Naive thymus-derived CD8-positive, alpha-beta T cell (primary cell): ENCODE measurements at regions not wholly inside any gene's neighbourhood (a gene's known extent, or its start where the extent isn't known, plus 50 kb on each side); places are given as distances from the start of the nearest gene placed in this dataset.

Experiments
- ATAC-seq, 2 donors: fragments of 150-1000 bp; cut with Tn5 transposase in 1 of 2; sonication (Bioruptor Pico), chemical (Tn5 transposase) in 1 of 2; 1 replicate in 1 of 2; 2 replicates in 1 of 2; pipeline ENCODE4 v1.10.0; 2021; ENCODE audit warnings: mild to moderate bottlenecking in 2 of 2, moderate library complexity in 2 of 2
- POLR2A ChIA-PET: fragments of 350-600 bp; sonication (Branson Sonifier 250); formaldehyde crosslinking; loops from one replicate; lab custom pipeline; 2021; ENCODE audit warnings: antibody characterized with exemption; lab: Charles Lee
- DNase-seq, 10 donors: peaks; one replicate each; pipeline versions ENCODE4 v3.0.0 to v3.0.0-alpha.2; 2020 to 2022
- H3K27ac Mint-ChIP-seq, 10 donors: one replicate each; pipeline ENCODE4 v1.8.0; 2020 to 2022; ENCODE audit warnings: mild to moderate bottlenecking in 10 of 10, mixed read lengths in 10 of 10, moderate library complexity in 4 of 10, inconsistent platforms in 1 of 10
- H3K27me3 Mint-ChIP-seq, 5 donors: one replicate each; pipeline ENCODE4 v1.8.0; 2021 to 2022; ENCODE audit warnings: mixed read lengths in 5 of 5
- H3K36me3 Mint-ChIP-seq, 3 donors: one replicate each; pipeline ENCODE4 v1.8.0; 2020 to 2022; ENCODE audit warnings: mixed read lengths in 3 of 3, mild to moderate bottlenecking in 2 of 3, inconsistent platforms in 1 of 3
- H3K4me1 Mint-ChIP-seq, 4 donors: one replicate each; pipeline ENCODE4 v1.8.0; 2021 to 2022; ENCODE audit warnings: mixed read lengths in 4 of 4
- H3K4me3 Mint-ChIP-seq, 10 donors: one replicate each; pipeline ENCODE4 v1.8.0; 2020 to 2022; ENCODE audit warnings: mild to moderate bottlenecking in 10 of 10, mixed read lengths in 10 of 10, moderate library complexity in 6 of 10, inconsistent platforms in 1 of 10
- H3K9me3 Mint-ChIP-seq, 9 donors: one replicate each; pipeline ENCODE4 v1.8.0; 2020 to 2022; ENCODE audit warnings: mixed read lengths in 9 of 9, mild to moderate bottlenecking in 3 of 9, inconsistent platforms in 1 of 9, moderate library complexity in 1 of 9

GRCh38 chr12:5134861-5135525, 91.3 kb downstream of the KCNA5 start:
- no peak overlapping the region for H3K4me3 Mint-ChIP-seq
- H3K9me3 Mint-ChIP-seq: peaks cover 0 to 3% (median 0%) of the 10 kb centered on the region in 9 donors
- H3K27me3 Mint-ChIP-seq: peaks cover 14 to 52% (median 24%) of the 10 kb centered on the region in 5 donors
- DNase-seq: no peak
- no peak for ATAC-seq
- POLR2A ChIA-PET: no interaction called here
- H3K27ac Mint-ChIP-seq: peak overlapping the region in 1 of 10 donors; percentile 41
- no peaks in the 10 kb centered on the region for H3K36me3 Mint-ChIP-seq
- H3K4me1 Mint-ChIP-seq: no peaks in the 10 kb centered on the region

DNA sequence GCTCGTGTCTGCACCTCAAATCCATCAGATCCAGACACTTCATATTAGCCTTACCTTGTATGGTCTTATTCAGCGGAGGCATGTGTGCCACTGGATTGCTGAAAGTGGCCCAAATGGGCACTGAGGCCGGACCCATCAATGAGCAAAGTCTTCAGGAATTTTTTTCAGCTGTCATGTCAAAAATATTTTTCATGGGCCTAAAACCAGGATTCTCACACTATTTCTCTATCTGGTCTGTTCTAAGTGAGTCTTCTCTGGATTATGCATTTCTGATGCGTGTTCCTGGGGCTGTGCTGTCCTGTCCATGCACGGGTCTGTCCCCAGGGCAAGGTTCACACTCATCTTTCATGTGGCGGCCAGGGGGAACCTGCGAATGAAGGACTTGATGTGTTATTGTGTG, 94.6 kb downstream of the KCNA5 start:
- ATAC-seq (no peak), DNase-seq (no peak)
- Mint-ChIP-seq H3K27ac (no peak overlapping the region), H3K4me3 (no peak overlapping the region), H3K36me3 (no peaks in the 10 kb centered on the region), H3K9me3 (peaks cover 0 to 4% (median 0%) of the 10 kb centered on the region in 9 donors), H3K4me1 (no peaks in the 10 kb centered on the region), H3K27me3 (peaks cover 5 to 48% (median 37%) of the 10 kb centered on the region in 5 donors)
- POLR2A ChIA-PET: no interaction called here

GRCh38 chr12:5138845-5139244, 95.2 kb downstream of the KCNA5 start:
- peaks cover 2 to 42% (median 34%) of the 10 kb centered on the region in 5 donors for H3K27me3 Mint-ChIP-seq
- POLR2A ChIA-PET: no interaction called here
- no peaks in the 10 kb centered on the region for H3K4me1 Mint-ChIP-seq
- ATAC-seq (no peak), DNase-seq (no peak)
- no peak overlapping the region for H3K4me3 Mint-ChIP-seq
- peaks cover 0 to 4% (median 2%) of the 10 kb centered on the region in 9 donors for H3K9me3 Mint-ChIP-seq
- H3K36me3 Mint-ChIP-seq: no peaks in the 10 kb centered on the region
- H3K27ac Mint-ChIP-seq: no peak overlapping the region

DNA sequence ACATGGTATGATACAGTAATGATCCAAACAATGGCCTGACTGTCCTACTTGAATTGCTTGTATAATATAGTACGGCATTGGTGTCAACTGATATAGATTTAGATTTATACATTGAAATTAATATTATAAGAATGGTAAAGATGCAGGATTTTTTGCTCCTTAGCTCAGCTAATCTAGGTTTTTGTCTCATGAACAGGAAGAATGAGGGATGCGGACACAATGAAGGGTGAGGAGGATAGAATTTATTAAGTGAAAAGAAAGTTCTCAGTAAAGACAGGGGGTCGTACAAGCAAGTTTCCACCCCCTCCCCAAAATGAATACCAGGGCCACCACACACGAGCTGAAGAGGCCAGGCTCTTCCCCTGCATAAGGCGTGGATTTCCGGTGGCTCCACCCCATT, 96.1 kb downstream of the KCNA5 start:
- Mint-ChIP-seq H3K27ac (no peak overlapping the region), H3K27me3 (peaks cover 2 to 33% (median 31%) of the 10 kb centered on the region in 5 donors), H3K4me1 (no peaks in the 10 kb centered on the region), H3K4me3 (no peak overlapping the region), H3K36me3 (no peaks in the 10 kb centered on the region), H3K9me3 (peaks cover 0 to 4% (median 2%) of the 10 kb centered on the region in 9 donors)
- ATAC-seq (no peak), DNase-seq (no peak)
- POLR2A ChIA-PET: no interaction called here

DNA sequence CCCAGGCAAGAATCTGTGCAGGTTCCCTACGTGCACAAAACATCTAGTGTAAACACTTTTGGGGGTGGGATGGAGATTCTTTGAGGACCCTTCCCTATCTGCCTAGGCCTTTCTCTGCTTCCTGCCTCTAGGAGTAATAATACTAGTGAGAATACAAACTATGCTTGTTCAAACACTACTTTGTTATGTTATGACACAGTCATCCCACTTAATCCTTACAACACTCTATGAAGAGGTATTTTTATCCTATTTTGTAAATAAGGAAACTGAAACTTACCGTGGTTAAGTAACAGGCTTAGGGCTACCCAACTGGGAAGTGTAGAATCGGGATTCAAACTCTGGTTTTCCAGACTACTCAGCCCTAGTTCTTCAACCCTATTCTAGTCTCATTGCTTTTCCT, 96.5 kb downstream of the KCNA5 start:
- ATAC-seq: no peak
- H3K4me3 Mint-ChIP-seq: no peak overlapping the region
- peaks cover 0 to 4% (median 2%) of the 10 kb centered on the region in 9 donors for H3K9me3 Mint-ChIP-seq
- POLR2A ChIA-PET: no interaction called here
- H3K27ac Mint-ChIP-seq: no peak overlapping the region
- no peak for DNase-seq
- H3K36me3 Mint-ChIP-seq: no peaks in the 10 kb centered on the region
- H3K27me3 Mint-ChIP-seq: peaks cover 2 to 30% (median 29%) of the 10 kb centered on the region in 5 donors
- no peaks in the 10 kb centered on the region for H3K4me1 Mint-ChIP-seq

DNA sequence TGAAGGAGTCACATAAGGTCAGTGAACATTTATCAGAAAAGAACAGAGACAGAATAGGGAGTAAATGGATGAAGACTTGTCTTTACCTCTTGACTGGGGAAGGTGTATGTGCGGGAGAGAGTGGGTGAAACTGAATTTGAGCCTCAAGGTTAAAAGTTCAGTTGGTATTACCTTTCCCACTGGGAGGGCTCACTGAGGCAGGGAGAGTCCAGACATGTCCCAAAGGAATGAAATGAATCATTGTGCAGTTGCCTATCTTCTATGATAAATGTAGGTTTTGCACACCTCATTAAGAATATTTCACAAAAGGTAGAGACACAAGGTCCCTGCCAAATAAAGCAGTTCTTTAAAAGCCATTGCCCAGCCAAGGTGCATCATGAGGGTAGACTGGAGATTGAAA, 105.2 kb downstream of the KCNA5 start:
- Mint-ChIP-seq H3K36me3 (no peaks in the 10 kb centered on the region), H3K9me3 (peaks cover 0 to 2% (median 0%) of the 10 kb centered on the region in 9 donors), H3K27ac (no peak overlapping the region), H3K27me3 (peaks cover 12 to 55% (median 24%) of the 10 kb centered on the region in 5 donors), H3K4me3 (no peak overlapping the region), H3K4me1 (no peaks in the 10 kb centered on the region)
- POLR2A ChIA-PET: no interaction called here
- ATAC-seq (no peak), DNase-seq (no peak)

- no peaks in the 10 kb centered on the region for H3K36me3 Mint-ChIP-seq
- POLR2A ChIA-PET: no interaction called here
- DNase-seq: no peak
- ATAC-seq: no peak
- H3K27ac Mint-ChIP-seq: peak overlapping the region in 1 of 10 donors; percentile 15
- no peak overlapping the region for H3K4me3 Mint-ChIP-seq
- H3K4me1 Mint-ChIP-seq: no peaks in the 10 kb centered on the region
- H3K27me3 Mint-ChIP-seq: peaks cover 15 to 42% (median 31%) of the 10 kb centered on the region in 5 donors
- H3K9me3 Mint-ChIP-seq: peaks cover 0 to 2% (median 0%) of the 10 kb centered on the region in 9 donors
Observed at GRCh38 chr12:5154091-5154490, 110.4 kb downstream of the KCNA5 start.

DNA sequence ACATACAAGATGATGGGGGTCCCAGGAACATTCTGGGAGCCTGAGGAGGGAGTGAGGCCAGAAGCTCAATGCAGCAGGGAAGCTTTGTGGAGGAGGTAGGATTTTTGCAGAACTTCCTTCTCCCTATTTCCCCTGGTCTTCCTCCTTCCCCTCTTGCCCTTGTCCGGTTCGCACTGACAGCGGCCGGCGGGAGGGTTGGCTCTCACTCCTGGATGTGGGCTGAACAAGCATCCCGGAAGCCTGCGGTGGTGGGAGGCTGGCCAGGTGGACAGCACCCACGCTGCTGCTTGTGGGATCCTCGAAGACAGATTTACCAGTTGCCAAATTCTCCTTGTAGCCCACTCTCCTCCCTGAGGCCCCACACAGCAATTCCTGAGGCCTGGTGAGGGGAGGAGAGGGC, 112.2 kb downstream of the KCNA5 start:
- H3K9me3 Mint-ChIP-seq: peaks cover 0 to 2% (median 0%) of the 10 kb centered on the region in 9 donors
- ATAC-seq (no peak), DNase-seq (no peak)
- H3K4me1 Mint-ChIP-seq: no peaks in the 10 kb centered on the region
- POLR2A ChIA-PET: no interaction called here
- H3K36me3 Mint-ChIP-seq: no peaks in the 10 kb centered on the region
- H3K4me3 Mint-ChIP-seq: no peak overlapping the region
- H3K27me3 Mint-ChIP-seq: peaks cover 12 to 35% (median 32%) of the 10 kb centered on the region in 5 donors
- H3K27ac Mint-ChIP-seq: no peak overlapping the region

DNA sequence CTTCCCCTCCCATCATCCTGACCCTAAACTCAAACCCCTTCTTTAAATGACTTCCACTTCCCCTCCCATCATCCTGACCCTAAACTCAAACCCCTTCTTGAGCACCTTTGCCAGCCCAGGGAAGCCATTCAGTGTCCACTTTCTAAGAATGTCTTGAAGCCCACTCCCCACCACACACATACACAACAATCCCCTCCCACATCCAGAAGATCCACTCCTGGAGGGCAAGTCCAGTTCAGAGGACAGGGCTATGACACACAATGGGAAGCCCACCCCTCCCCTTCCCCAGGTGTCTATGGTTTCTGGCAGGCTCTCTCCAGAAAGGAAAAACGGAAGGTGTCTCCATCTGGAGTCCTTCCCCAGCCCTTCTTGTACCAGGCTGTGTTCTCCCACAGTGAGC, 117.1 kb downstream of the KCNA5 start:
- no peak for ATAC-seq
- H3K9me3 Mint-ChIP-seq: no peaks in the 10 kb centered on the region
- no peaks in the 10 kb centered on the region for H3K4me1 Mint-ChIP-seq
- POLR2A ChIA-PET: no interaction called here
- H3K4me3 Mint-ChIP-seq: no peak overlapping the region
- DNase-seq: no peak
- no peaks in the 10 kb centered on the region for H3K36me3 Mint-ChIP-seq
- H3K27me3 Mint-ChIP-seq: peaks cover 5 to 21% (median 19%) of the 10 kb centered on the region in 5 donors
- peak overlapping the region in 2 of 10 donors; percentile 18 to 57 for H3K27ac Mint-ChIP-seq

DNA sequence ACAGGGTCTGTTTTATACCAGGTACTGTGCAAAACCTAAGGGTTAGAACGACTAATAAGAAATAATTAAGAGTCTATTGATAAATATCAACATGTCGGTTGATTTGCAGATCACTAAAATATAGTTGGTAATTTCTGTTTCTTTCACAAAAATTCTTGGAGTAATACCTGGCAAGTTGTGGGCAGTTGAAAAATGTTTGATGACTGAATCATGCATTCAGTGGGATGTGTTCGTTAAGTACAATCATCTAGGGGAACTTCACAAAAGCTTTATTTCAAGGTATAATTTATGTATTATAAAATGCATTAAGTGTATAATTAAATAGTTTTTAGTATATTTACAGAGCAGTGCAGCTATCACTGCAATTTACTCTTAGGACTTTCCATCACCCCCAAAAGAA, 120.0 kb downstream of the KCNA5 start:
- Mint-ChIP-seq H3K9me3 (no peaks in the 10 kb centered on the region), H3K27ac (no peak overlapping the region)
- POLR2A ChIA-PET: no interaction called here

GRCh38 chr12:5165296-5165970, 121.8 kb downstream of the KCNA5 start:
- ATAC-seq (no peak), DNase-seq (no peak)
- Mint-ChIP-seq H3K4me1 (no peaks in the 10 kb centered on the region), H3K9me3 (no peaks in the 10 kb centered on the region), H3K27ac (no peak overlapping the region), H3K4me3 (no peak overlapping the region), H3K27me3 (peaks cover 5 to 25% (median 23%) of the 10 kb centered on the region in 5 donors), H3K36me3 (no peaks in the 10 kb centered on the region)
- POLR2A ChIA-PET: no interaction called here

More for the DNA sequence above, 120.0 kb downstream of the KCNA5 start:
- ATAC-seq: no peak
- H3K4me3 Mint-ChIP-seq: no peak overlapping the region
- DNase-seq: no peak
- no peaks in the 10 kb centered on the region for H3K36me3 Mint-ChIP-seq
- no peaks in the 10 kb centered on the region for H3K4me1 Mint-ChIP-seq
- peaks cover 5 to 21% (median 18%) of the 10 kb centered on the region in 5 donors for H3K27me3 Mint-ChIP-seq

- H3K27ac Mint-ChIP-seq: no peak overlapping the region
- H3K4me3 Mint-ChIP-seq: no peak overlapping the region
- POLR2A ChIA-PET: no interaction called here
- peaks cover 4 to 22% (median 15%) of the 10 kb centered on the region in 5 donors for H3K27me3 Mint-ChIP-seq
- DNase-seq (no peak), ATAC-seq (no peak)
- H3K9me3 Mint-ChIP-seq: no peaks in the 10 kb centered on the region
- no peaks in the 10 kb centered on the region for H3K4me1 Mint-ChIP-seq
- no peaks in the 10 kb centered on the region for H3K36me3 Mint-ChIP-seq
Observed at GRCh38 chr12:5166976-5167375, 123.3 kb downstream of the KCNA5 start.

DNA sequence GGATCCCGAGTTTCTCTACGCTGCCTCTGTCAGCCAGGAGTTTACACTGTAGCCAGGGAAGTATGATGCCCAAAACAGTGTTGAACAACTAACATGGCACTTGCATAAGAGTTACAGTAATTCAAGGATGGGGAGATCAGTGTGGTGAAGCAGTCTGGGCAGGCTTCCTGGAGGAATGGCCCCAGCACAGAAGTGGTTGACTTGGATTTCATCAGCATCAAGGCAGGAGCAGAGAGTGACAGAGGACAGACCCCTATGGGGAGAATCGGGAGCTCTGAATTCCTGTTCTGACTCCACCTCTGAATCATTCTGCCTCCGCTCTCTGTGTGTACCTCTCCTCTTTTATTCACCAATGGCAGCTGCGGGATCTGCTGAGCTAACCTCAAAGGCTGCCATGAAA, 124.5 kb downstream of the KCNA5 start:
- ATAC-seq: no peak
- no peaks in the 10 kb centered on the region for H3K4me1 Mint-ChIP-seq

More for the DNA sequence above, 124.5 kb downstream of the KCNA5 start:
- Mint-ChIP-seq H3K27me3 (peaks cover 4 to 22% (median 17%) of the 10 kb centered on the region in 5 donors), H3K9me3 (no peaks in the 10 kb centered on the region), H3K27ac (no peak overlapping the region), H3K36me3 (no peaks in the 10 kb centered on the region), H3K4me3 (no peak overlapping the region)
- POLR2A ChIA-PET: no interaction called here
- no peak for DNase-seq
